ENCODE measurements at regions not wholly inside any gene's neighbourhood (a gene's known extent, or its start where the extent isn't known, plus 50 kb on each side); places are given as distances from the start of the nearest gene placed in this dataset.

DNA sequence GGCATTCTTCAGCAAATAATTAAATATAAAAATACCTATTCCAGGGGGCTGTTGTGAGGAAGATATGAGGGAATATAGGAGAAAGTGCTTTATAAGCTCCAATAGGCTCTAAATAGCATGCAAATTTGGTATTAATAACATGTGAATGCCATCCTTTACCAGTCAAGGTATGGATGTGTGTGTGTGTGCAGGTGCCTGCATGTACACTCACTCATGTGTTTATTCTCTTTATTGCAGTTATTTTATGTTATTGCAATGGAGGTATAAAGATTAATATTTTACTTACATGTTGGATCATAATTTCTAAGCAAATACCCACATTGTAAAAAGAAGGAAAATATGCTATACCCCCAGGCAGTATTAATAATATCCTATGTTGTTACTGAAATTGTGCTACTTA, 1093.0 kb upstream of the GYPC start:
- TF ChIP-seq, protein P1, sequence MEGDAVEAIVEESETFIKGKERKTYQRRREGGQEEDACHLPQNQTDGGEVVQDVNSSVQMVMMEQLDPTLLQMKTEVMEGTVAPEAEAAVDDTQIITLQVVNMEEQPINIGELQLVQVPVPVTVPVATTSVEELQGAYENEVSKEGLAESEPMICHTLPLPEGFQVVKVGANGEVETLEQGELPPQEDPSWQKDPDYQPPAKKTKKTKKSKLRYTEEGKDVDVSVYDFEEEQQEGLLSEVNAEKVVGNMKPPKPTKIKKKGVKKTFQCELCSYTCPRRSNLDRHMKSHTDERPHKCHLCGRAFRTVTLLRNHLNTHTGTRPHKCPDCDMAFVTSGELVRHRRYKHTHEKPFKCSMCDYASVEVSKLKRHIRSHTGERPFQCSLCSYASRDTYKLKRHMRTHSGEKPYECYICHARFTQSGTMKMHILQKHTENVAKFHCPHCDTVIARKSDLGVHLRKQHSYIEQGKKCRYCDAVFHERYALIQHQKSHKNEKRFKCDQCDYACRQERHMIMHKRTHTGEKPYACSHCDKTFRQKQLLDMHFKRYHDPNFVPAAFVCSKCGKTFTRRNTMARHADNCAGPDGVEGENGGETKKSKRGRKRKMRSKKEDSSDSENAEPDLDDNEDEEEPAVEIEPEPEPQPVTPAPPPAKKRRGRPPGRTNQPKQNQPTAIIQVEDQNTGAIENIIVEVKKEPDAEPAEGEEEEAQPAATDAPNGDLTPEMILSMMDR (IDR thresholded peaks at IDR 0.05) = no peak
- TF ChIP-seq EP300 (IDR thresholded peaks at IDR 0.05) (no peak), POLR2A (IDR thresholded peaks at IDR 0.05) (no peak)
